ENCODE measurements at regions not wholly inside any gene's neighbourhood (a gene's known extent, or its start where the extent isn't known, plus 50 kb on each side); places are given as distances from the start of the nearest gene placed in this dataset.

GRCh38 chr2:185202945-185203528 is 535.6 kb upstream of the FSIP2 start:
- H3K27ac ChIP-seq, result no peak overlapping the region
- H3K9me3 ChIP-seq, result no peaks in the 10 kb centered on the region
- no peak overlapping the region for H3K4me3 ChIP-seq
- no peaks in the 10 kb centered on the region for H3K27me3 ChIP-seq
- H3K36me3 ChIP-seq, result no peaks in the 10 kb centered on the region
- intact Hi-C loops (cut with DNase I), result no loop called here
- 56 to 58% methylated on average over 3 of the region's 3 CpGs for WGBS, 2 donors
- TF ChIP-seq POLR2AphosphoS5 (IDR thresholded peaks at IDR 0.05) (no peak), POLR2A (IDR thresholded peaks at IDR 0.05) (no peak), EP300 (IDR thresholded peaks at IDR 0.05) (no peak), CTCF (IDR thresholded peaks at IDR 0.05) (no peak)
- DNase-seq, result no peak
- no peaks in the 10 kb centered on the region for H3K4me1 ChIP-seq

- Histone ChIP-seq H3K27ac (no peak overlapping the region), H3K9me3 (no peaks in the 10 kb centered on the region), H3K4me3 (no peak overlapping the region), H3K36me3 (no peaks in the 10 kb centered on the region), H3K4me1 (no peaks in the 10 kb centered on the region), H3K27me3 (no peaks in the 10 kb centered on the region)
- DNase-seq, result no peak
- WGBS, 2 donors, result 4 to 13% methylated on average over 1 of the region's 1 CpG
- TF ChIP-seq POLR2A (IDR thresholded peaks at IDR 0.05) (no peak), POLR2AphosphoS5 (IDR thresholded peaks at IDR 0.05) (no peak)
- intact Hi-C loops (cut with DNase I), result no loop called here
Observed at GRCh38 chr2:185208261-185208660, 530.3 kb upstream of the FSIP2 start.

- Histone ChIP-seq H3K4me1 (no peaks in the 10 kb centered on the region), H3K36me3 (no peaks in the 10 kb centered on the region), H3K9me3 (no peaks in the 10 kb centered on the region), H3K4me3 (no peak overlapping the region), H3K27me3 (no peaks in the 10 kb centered on the region), H3K27ac (no peak overlapping the region)
- WGBS, 2 donors, result 55 to 60% methylated on average over 3 of the region's 3 CpGs
- intact Hi-C loops (cut with DNase I), result no loop called here
- TF ChIP-seq EP300 (IDR thresholded peaks at IDR 0.05) (no peak), POLR2A (IDR thresholded peaks at IDR 0.05) (no peak), CTCF (IDR thresholded peaks at IDR 0.05) (no peak), POLR2AphosphoS5 (IDR thresholded peaks at IDR 0.05) (no peak)
- no peak for DNase-seq
Observed at GRCh38 chr2:185215497-185215896, 523.1 kb upstream of the FSIP2 start.

GRCh38 chr2:185219981-185220380 is 518.6 kb upstream of the FSIP2 start:
- Histone ChIP-seq H3K9me3 (no peaks in the 10 kb centered on the region), H3K4me1 (no peaks in the 10 kb centered on the region), H3K27ac (no peak overlapping the region), H3K27me3 (no peaks in the 10 kb centered on the region), H3K4me3 (no peak overlapping the region), H3K36me3 (no peaks in the 10 kb centered on the region)
- TF ChIP-seq CTCF (IDR thresholded peaks at IDR 0.05), result no peak
- DNase-seq, result no peak
- WGBS, 2 donors, result 79% methylated on average over 3 of the region's 3 CpGs
- intact Hi-C loops (cut with DNase I), result no loop called here

- no peak for TF ChIP-seq POLR2A (IDR thresholded peaks at IDR 0.05)
- TF ChIP-seq CTCF (IDR thresholded peaks at IDR 0.05), result no peak
- TF ChIP-seq POLR2AphosphoS5 (IDR thresholded peaks at IDR 0.05), result no peak
- no peak for TF ChIP-seq EP300 (IDR thresholded peaks at IDR 0.05)
- Histone ChIP-seq H3K4me1 (no peaks in the 10 kb centered on the region), H3K9me3 (no peaks in the 10 kb centered on the region), H3K27me3 (no peaks in the 10 kb centered on the region), H3K27ac (no peak overlapping the region), H3K4me3 (no peak overlapping the region), H3K36me3 (no peaks in the 10 kb centered on the region)
- intact Hi-C loops (cut with DNase I), result no loop called here
- DNase-seq, result no peak
- WGBS, 2 donors, result 72 to 81% methylated on average over 1 of the region's 1 CpG
Observed at GRCh38 chr2:185222311-185222710, 516.3 kb upstream of the FSIP2 start.
